ENCODE measurements at regions not wholly inside any gene's neighbourhood (a gene's known extent, or its start where the extent isn't known, plus 50 kb on each side); places are given as distances from the start of the nearest gene placed in this dataset.
"Not testable (repeated sequence)": the region's sequence is repeated elsewhere in the genome, so short reads cannot be mapped to it uniquely, and the experiment has no call there.

DNA sequence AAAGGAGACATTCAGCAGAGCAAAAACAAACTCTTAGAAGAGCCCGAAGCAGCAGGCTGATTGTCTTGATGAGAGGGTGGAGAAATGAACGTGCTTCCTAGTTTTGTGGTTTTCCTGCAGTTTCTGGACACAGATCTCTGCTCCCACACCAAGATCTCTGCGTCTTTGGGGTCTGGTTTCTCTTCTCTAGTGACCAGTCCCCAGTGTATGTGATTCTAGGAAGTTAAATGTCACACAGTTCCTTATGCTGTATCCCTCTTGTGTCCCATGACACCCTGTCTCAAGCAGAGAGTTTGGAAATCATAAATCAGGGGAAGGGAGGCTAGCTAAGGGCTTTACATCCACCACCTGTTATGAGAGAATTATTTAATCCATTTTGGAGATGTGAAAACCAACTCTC is 55.4 kb upstream of the KLF14 start:
- DNase-seq: no peak

DNA sequence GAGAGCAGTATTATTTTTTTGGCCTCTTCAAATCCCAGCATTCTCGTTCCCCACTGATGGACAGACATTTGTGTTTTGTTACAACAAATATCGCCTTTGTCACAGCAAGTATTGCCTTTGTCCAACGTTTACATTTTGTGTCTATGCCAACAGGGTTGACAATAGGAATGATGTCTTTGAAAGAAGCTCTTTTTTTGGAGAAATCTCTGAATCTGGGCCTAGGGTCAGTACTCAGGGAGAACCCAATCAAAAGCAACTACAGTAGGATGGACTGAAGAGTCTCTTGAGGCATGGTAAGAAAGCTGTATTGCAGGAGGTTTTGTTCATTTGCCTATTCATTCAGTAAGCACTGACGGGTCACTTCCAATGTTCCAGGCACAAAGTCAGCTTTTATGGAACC is 57.7 kb upstream of the KLF14 start:
- DNase-seq: no peak

DNA sequence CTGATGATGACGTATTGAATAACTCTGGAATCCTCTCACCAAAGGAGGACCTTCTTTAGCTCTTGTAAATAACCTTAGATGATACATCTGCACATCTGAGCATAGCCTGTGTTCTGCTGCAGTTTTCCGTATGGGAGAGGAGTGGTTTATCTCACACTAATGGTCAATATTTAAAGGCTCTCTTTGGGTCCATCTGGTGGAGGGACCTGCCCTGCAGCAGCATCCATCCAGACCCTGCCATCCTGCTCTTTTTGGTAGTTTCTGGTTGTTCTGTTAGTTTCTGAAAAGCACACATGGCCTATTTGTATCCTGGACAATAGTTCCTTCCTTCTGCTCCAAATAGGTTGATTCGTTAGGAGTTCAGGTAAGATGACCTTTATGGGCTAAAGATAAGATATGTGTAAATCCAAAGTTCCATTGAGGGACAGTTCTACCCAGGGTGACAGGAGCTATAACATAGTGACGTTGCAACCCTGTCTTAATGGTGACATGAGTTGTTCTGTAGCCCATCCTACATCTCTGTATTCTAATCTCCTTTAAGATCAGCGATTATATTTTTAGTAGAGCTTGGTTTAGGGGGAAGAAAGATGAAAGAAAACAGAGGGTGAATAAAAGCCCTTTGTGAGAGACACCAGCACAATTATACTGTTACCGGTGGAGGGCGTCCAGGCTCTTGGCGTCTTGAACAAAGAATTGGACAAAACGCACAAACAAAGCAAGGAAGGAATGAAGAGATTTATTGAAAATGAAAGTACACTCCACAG is 60.0 kb upstream of the KLF14 start:
- no peak for DNase-seq

DNA sequence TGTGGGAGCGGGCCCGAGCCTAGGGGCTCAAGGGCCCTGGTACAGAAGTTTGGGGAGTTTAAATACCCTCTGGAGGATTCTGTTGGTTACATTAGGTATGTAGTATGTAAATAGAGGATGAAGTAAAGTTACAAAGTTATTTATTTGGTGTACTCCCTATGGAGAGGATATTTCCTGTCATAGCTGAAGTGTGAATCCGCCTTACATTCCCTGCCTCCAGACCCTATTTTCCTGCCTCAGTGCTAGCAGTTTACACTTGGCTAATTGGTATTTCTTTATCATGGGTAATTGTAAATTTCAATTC is 60.6 kb upstream of the KLF14 start:
- DNase-seq: no peak

DNA sequence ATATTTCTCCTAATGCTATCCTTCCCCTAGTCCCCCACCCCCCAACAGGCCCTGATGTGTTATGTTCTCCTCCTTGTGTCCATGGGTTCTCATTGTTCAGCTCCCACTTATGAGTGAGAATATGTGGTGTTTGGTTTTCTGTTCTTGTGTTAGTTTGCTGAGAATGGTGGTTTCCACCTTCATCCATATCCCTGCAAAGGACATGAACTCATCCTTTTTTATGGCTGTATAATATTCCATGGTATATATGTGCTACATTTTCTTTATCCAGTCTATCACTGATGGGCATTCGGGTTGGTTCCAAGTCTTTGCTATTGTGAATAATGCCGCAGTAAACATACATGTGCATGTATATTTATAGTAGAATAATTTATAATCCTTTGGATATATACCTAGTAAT is 62.4 kb upstream of the KLF14 start:
- not testable (repeated sequence) for DNase-seq

DNA sequence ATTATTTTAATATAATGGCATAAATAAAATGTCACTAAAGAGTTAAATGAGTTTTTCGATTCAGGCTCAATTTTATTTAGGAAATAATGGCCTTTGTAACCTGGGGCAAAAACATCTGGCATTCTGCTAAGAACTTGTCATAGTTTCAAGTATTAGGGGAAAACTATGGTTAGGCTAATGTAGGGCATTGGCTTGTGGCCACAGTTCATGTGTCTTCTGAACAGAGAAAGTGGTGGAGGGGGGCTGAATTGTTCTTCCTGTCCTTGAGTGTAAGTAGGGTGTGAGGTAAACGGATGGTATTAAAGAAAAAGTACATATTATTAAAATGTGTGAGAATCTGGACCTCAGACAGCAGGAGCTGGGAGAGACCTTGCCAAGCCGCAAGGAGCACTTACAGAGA is 69.1 kb upstream of the KLF14 start:
- DNase-seq: no peak

DNA sequence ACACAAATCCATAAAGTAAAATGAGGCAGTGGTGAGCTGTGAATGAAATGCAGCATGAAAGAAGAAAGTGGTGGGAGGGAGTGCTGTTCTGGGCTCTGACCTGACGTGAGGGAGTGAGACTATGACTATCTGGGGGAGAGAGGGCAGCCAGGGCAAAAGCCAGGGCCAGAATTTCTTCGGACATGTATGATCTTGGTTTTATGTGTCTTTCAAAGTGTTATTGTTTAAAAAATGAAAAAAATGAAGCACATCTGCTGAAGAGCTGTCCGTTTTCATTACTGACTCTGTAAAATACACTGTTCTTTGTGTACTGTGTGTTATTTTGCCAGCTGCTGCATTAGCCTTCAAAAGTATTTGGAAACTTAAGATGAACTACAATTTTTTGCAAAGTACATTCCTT is 70.2 kb upstream of the KLF14 start:
- no peak for DNase-seq

- not testable (repeated sequence) for DNase-seq
Observed at GRCh38 chr7:130812819-130813218, 78.8 kb upstream of the KLF14 start.

GRCh38 chr7:130814778-130815335 is 80.8 kb upstream of the KLF14 start:
- no peak for DNase-seq

DNA sequence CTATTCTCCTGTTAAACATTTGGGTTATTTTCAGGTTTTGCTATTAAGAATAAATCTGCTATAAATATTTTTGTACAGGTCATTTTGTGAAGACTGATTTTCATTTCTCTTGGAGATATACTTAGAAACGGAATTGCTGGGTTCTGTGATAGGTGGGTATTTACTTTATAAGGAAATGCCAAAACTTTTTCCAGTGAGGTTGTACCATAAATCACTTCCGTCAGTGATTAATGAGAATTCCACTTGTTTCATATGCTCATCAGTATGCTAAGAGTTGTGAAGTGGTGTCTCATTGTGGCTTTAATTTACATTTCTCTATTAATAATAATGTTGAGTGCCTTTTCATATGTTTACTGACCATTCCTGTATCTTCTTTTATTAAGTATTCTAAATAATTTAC is 84.0 kb upstream of the KLF14 start:
- DNase-seq: no peak

- DNase-seq: no peak
Observed at GRCh38 chr7:130821864-130822263, 87.9 kb upstream of the KLF14 start.

GRCh38 chr7:130822642-130823041 is 88.6 kb upstream of the KLF14 start:
- no peak for DNase-seq

GRCh38 chr7:130823060-130823459 is 89.1 kb upstream of the KLF14 start:
- no peak for DNase-seq

GRCh38 chr7:130825819-130826218 is 91.8 kb upstream of the KLF14 start:
- DNase-seq: no peak

DNA sequence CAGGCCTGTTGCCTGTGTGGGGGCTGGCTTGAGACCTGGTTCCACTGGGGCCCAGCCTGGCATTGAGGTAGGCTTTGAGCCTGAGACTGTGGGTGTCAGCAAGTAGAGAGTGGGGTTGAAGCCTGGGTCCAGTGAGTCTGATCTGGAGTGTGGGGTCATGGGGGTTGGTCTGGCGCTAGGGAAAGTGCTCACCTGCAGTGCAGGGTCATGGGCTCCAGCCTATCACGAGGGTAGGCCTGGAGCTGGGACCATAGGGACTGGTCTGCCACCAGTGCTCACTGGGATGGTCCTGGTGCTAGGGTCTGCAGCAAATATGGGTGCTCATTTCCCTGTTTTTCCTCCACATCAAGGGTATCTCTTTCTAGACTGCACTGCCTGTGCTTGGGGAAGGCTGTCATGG is 95.4 kb upstream of the KLF14 start:
- DNase-seq: no peak

- DNase-seq: no peak
Observed at GRCh38 chr7:130831322-130831721, 97.3 kb upstream of the KLF14 start.

- no peak for DNase-seq
Observed at GRCh38 chr7:130831817-130832481, 97.9 kb upstream of the KLF14 start.

DNA sequence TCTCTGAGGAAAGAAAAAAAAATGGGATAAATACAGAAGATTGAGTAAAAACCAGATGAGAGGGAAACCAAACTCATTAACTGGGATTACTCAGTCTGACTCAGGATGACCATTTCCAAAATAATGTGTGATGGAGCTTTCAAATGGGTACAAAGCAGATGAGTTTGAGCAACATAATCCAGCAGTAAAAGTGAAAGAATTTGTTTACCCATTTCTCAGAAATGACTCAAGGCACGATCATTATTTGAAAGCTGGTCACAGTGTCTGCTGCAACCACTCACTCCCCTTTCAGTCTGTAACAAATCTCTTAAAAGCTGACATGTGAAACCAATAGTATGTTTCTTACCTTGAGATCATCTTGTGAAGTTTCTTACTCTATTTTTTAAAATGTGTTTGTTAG is 104.7 kb upstream of the KLF14 start:
- DNase-seq: no peak

DNA sequence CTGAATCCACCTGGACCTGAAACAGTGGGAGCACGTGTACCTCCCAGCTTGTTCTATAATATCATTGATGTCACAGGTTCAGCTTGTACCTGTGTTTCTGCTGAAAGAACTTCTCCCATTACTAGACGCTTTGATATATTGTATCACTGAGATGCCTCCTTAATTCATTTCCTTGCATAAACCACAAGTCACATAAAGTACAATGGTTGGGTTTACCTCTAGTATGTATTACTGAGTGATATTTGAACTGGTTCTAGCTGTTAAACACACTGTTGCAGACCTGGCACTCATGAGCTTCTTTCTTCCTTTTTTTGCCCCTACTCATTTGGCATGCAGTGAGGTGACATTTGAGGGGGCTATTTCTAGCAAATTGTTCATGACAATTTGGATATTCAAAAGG is 106.6 kb upstream of the KLF14 start:
- no peak for DNase-seq

GRCh38 chr7:130841416-130841815 is 107.4 kb upstream of the KLF14 start:
- no peak for DNase-seq

DNA sequence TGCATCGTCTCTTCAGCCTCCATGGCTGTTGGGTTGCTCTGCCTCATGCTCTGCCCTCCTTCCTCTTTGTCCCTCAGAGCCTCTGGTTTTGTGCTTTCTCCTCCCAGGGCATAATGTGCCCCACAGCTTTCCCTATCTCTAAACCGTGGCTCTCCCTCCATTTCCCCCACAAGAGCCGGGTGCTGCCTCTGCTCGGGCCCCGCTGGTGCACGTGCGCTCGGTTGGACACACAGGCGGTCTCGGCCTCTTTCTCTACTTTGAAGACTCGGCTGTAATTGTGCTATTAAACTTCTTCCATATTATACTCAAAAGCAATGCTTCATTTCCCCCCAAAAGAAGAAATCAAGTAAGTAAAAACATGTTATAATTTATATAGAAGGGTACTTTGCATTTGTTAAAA is 109.7 kb upstream of the KLF14 start:
- DNase-seq: no peak

- DNase-seq: no peak
Observed at GRCh38 chr7:130844811-130845580, 111.0 kb upstream of the KLF14 start.

DNA sequence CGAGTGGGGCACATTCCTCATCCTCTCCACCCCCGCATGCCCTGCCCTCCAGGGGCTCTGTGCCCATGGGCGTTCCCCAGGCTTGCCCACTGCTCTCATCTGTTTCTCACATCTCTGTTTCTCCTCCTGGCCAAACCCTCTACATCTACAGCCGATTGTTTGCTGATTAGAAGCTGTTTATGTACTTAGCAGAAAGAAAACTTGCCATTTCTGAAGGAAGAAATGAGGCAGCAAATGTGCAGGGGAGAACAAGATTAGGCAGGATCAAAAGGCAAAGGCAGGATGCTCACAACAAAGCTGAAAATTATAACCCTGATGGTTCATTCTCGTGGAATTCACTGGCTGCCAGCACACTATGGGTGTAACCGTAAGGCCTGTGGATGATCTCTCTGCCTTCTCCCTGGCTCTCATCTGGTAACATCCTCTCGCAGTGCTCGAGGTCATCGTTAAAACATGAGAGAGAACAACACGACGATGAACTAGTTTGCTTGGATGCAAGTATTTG is 111.6 kb upstream of the KLF14 start:
- DNase-seq: no peak

DNA sequence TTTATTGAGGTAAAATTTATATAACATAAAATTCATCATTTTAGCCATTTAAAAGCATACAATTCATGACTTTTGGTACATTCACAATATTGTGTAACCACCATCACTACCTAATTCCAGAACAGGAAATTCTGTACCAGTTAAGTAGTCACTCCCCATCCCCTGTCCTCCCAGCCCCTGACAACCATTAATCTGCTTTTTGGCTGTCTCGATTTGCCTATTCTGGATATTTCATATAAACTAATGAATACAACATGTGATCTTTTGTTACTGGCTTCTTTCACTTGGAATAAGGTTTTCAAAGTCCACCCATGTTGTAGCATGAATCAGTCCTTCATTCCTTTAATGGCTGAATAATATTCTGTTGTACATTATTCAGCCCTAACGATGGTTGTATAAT is 115.6 kb upstream of the KLF14 start:
- no peak for DNase-seq

Data from stimulated activated CD4-positive, alpha-beta T cell treated with anti-CD3 and anti-CD28 coated beads, Interleukin-12 subunit alpha, Interleukin-12 subunit beta, amount 100 ng/mL, for 4 hours (primary cell).